Stomach (tissue), 4 donors: ENCODE measurements at regions not wholly inside any gene's neighbourhood (a gene's known extent, or its start where the extent isn't known, plus 50 kb on each side); places are given as distances from the start of the nearest gene placed in this dataset.

Source experiments
- EP300 ChIP-seq: sonication (generic); formaldehyde crosslinking; IDR thresholded peaks from one replicate; pipeline ENCODE4 v1.6.1; 2017; ENCODE audit warnings: antibody characterized with exemption
- POLR2A ChIP-seq, 4 donors: fragments of 450-650 bp; IDR thresholded peaks; one replicate each; pipeline ENCODE4 v1.6.1; 2016; ENCODE audit warnings: antibody characterized with exemption in 4 of 4, control low read depth in 2 of 4, mild to moderate bottlenecking in 1 of 4, moderate library complexity in 1 of 4
- POLR2AphosphoS5 ChIP-seq, 3 donors: sonication (generic); formaldehyde crosslinking; IDR thresholded peaks; one replicate each; pipeline ENCODE4 v1.6.1; 2016; ENCODE audit warnings: antibody characterized with exemption in 3 of 3
- TF ChIP-seq, protein P1 (sequence below), 7 experiments: fragments of 450-650 bp in 4 of 7; fragments of 200-600 bp in 3 of 7; sonication (generic) in 3 of 7; IDR thresholded peaks; one replicate each; pipeline ENCODE4 v1.5.1; 2016 to 2019; ENCODE audit warnings: antibody characterized with exemption in 7 of 7, control low read depth in 2 of 7, mild to moderate bottlenecking in 1 of 7

- TF ChIP-seq POLR2A (IDR thresholded peaks at IDR 0.05): no peak
- TF ChIP-seq, protein P1, sequence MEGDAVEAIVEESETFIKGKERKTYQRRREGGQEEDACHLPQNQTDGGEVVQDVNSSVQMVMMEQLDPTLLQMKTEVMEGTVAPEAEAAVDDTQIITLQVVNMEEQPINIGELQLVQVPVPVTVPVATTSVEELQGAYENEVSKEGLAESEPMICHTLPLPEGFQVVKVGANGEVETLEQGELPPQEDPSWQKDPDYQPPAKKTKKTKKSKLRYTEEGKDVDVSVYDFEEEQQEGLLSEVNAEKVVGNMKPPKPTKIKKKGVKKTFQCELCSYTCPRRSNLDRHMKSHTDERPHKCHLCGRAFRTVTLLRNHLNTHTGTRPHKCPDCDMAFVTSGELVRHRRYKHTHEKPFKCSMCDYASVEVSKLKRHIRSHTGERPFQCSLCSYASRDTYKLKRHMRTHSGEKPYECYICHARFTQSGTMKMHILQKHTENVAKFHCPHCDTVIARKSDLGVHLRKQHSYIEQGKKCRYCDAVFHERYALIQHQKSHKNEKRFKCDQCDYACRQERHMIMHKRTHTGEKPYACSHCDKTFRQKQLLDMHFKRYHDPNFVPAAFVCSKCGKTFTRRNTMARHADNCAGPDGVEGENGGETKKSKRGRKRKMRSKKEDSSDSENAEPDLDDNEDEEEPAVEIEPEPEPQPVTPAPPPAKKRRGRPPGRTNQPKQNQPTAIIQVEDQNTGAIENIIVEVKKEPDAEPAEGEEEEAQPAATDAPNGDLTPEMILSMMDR (IDR thresholded peaks at IDR 0.05): no peak
- no peak for TF ChIP-seq EP300
- no peak for TF ChIP-seq POLR2AphosphoS5 (IDR thresholded peaks at IDR 0.05)
These were observed 107.5 kb downstream of the CENPW start for GRCh38 chr6:126447367-126447766.
